B cell (primary cell): ENCODE measurements at regions not wholly inside any gene's neighbourhood (a gene's known extent, or its start where the extent isn't known, plus 50 kb on each side); places are given as distances from the start of the nearest gene placed in this dataset.

Experiments used
- EZH2 ChIP-seq: IDR thresholded peaks from 2 replicates; pipeline ENCODE4 v1.6.1; 2012; ENCODE audit warnings: borderline replicate concordance, low read depth, mild to moderate bottlenecking, moderate library complexity, low read length; ENCODE audit not compliant: insufficient read depth, poor library complexity, severe bottlenecking
- TF ChIP-seq, protein P1 (sequence below): fragments of 200-600 bp; IDR thresholded peaks from one replicate; pipeline ENCODE4 v1.8.0; 2022; ENCODE audit warnings: antibody characterized with exemption, mild to moderate bottlenecking

DNA sequence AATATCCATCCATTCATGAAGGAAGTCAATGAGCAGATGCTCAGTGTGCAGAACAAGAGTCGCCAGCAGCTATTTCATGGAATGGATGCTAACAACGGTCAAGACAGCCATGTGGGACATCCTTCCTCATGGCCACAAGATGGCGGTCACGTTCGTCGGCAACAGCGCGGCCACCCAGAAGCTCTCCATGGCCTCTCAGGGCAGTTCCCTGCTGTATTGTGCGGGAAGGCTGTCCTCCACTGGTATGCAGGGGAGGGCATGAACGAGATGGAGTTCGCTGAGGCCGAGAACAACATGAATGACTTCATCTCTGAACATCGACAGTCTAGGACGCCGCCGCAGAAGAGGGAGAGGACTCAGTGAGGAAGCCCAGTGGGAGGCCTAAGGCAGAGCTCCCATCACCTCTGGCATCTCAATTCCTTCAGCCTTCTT is 208.3 kb downstream of the TJP1 start:
- TF ChIP-seq, protein P1, sequence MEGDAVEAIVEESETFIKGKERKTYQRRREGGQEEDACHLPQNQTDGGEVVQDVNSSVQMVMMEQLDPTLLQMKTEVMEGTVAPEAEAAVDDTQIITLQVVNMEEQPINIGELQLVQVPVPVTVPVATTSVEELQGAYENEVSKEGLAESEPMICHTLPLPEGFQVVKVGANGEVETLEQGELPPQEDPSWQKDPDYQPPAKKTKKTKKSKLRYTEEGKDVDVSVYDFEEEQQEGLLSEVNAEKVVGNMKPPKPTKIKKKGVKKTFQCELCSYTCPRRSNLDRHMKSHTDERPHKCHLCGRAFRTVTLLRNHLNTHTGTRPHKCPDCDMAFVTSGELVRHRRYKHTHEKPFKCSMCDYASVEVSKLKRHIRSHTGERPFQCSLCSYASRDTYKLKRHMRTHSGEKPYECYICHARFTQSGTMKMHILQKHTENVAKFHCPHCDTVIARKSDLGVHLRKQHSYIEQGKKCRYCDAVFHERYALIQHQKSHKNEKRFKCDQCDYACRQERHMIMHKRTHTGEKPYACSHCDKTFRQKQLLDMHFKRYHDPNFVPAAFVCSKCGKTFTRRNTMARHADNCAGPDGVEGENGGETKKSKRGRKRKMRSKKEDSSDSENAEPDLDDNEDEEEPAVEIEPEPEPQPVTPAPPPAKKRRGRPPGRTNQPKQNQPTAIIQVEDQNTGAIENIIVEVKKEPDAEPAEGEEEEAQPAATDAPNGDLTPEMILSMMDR, result no peak
- TF ChIP-seq EZH2, result no peak
